HEK293 (cell line): ENCODE measurements at regions not wholly inside any gene's neighbourhood (a gene's known extent, or its start where the extent isn't known, plus 50 kb on each side); places are given as distances from the start of the nearest gene placed in this dataset.

Experiments used
- MEIS1 ChIP-seq: sonication (generic); formaldehyde crosslinking; IDR thresholded peaks from 2 replicates; pipeline ENCODE4 v1.8.1; 2022; ENCODE audit warnings: missing genetic modification reagents, mild to moderate bottlenecking, borderline replicate concordance
- MYNN ChIP-seq: fragments of 450-650 bp; formaldehyde crosslinking; IDR thresholded peaks from 2 replicates; pipeline ENCODE4 v1.5.1; 2016; ENCODE audit warnings: missing biosample characterization, missing genetic modification characterization, borderline replicate concordance
- PBX3 ChIP-seq: sonication (generic); formaldehyde crosslinking; IDR thresholded peaks from 2 replicates; pipeline ENCODE4 v1.8.1; 2022; ENCODE audit warnings: mild to moderate bottlenecking, moderate library complexity, missing genetic modification reagents
- ZBTB48 ChIP-seq: fragments of 450-650 bp; formaldehyde crosslinking; IDR thresholded peaks from 2 replicates; pipeline ENCODE4 v1.5.1; 2016; ENCODE audit warnings: missing biosample characterization, missing genetic modification characterization
- ZBTB8A ChIP-seq: fragments of 450-650 bp; formaldehyde crosslinking; IDR thresholded peaks from 2 replicates; pipeline ENCODE4 v1.5.1; 2016; ENCODE audit warnings: missing biosample characterization, missing genetic modification characterization
- ZNF221 ChIP-seq: fragments of 450-650 bp; formaldehyde crosslinking; IDR thresholded peaks from 2 replicates; pipeline ENCODE4 v1.5.1; 2017; ENCODE audit warnings: missing biosample characterization, missing genetic modification characterization, borderline replicate concordance
- ZNF513 ChIP-seq: fragments of 450-650 bp; IDR thresholded peaks from 2 replicates; pipeline ENCODE4 v1.5.1; 2018; ENCODE audit warnings: missing biosample characterization, missing genetic modification characterization
- TF ChIP-seq, protein P1 (sequence below): fragments of 450-650 bp; formaldehyde crosslinking; IDR thresholded peaks from 2 replicates; pipeline ENCODE4 v1.5.1; 2016; ENCODE audit warnings: missing biosample characterization, missing genetic modification characterization
- TF ChIP-seq, protein P2 (sequence below): fragments of 450-650 bp; formaldehyde crosslinking; IDR thresholded peaks from 2 replicates; pipeline ENCODE4 v1.5.1; 2016; ENCODE audit warnings: missing biosample characterization, missing genetic modification characterization
- TF ChIP-seq, protein P3 (sequence below): IDR thresholded peaks from 2 replicates; pipeline ENCODE4 v1.6.1; 2011; ENCODE audit warnings: mild to moderate bottlenecking, low read depth, low read length, borderline replicate concordance

DNA sequence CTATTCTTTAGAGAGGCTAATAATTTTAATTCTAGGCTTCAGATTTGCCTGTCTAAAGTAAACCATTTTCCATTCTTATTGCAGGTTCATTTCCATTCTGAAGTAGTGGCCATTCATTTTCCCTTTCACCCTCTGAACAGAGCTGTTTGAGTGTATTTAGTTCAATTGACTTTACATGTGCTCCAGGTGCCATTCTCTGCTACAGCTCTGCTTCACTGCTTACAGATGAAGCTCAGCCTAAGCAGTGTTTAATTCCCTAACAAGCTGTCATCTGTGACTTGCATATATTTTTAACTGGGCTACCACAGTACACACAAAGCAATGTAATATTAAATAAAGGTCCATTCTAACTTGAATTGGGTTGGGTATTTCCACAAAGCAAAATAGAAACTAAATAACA lies 1031.6 kb downstream of the KCNT2 start:
- no peak for TF ChIP-seq ZBTB8A (tag by site-specific recombination)
- TF ChIP-seq, protein P1, sequence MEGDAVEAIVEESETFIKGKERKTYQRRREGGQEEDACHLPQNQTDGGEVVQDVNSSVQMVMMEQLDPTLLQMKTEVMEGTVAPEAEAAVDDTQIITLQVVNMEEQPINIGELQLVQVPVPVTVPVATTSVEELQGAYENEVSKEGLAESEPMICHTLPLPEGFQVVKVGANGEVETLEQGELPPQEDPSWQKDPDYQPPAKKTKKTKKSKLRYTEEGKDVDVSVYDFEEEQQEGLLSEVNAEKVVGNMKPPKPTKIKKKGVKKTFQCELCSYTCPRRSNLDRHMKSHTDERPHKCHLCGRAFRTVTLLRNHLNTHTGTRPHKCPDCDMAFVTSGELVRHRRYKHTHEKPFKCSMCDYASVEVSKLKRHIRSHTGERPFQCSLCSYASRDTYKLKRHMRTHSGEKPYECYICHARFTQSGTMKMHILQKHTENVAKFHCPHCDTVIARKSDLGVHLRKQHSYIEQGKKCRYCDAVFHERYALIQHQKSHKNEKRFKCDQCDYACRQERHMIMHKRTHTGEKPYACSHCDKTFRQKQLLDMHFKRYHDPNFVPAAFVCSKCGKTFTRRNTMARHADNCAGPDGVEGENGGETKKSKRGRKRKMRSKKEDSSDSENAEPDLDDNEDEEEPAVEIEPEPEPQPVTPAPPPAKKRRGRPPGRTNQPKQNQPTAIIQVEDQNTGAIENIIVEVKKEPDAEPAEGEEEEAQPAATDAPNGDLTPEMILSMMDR (tag by site-specific recombination), result no peak
- TF ChIP-seq, protein P2, sequence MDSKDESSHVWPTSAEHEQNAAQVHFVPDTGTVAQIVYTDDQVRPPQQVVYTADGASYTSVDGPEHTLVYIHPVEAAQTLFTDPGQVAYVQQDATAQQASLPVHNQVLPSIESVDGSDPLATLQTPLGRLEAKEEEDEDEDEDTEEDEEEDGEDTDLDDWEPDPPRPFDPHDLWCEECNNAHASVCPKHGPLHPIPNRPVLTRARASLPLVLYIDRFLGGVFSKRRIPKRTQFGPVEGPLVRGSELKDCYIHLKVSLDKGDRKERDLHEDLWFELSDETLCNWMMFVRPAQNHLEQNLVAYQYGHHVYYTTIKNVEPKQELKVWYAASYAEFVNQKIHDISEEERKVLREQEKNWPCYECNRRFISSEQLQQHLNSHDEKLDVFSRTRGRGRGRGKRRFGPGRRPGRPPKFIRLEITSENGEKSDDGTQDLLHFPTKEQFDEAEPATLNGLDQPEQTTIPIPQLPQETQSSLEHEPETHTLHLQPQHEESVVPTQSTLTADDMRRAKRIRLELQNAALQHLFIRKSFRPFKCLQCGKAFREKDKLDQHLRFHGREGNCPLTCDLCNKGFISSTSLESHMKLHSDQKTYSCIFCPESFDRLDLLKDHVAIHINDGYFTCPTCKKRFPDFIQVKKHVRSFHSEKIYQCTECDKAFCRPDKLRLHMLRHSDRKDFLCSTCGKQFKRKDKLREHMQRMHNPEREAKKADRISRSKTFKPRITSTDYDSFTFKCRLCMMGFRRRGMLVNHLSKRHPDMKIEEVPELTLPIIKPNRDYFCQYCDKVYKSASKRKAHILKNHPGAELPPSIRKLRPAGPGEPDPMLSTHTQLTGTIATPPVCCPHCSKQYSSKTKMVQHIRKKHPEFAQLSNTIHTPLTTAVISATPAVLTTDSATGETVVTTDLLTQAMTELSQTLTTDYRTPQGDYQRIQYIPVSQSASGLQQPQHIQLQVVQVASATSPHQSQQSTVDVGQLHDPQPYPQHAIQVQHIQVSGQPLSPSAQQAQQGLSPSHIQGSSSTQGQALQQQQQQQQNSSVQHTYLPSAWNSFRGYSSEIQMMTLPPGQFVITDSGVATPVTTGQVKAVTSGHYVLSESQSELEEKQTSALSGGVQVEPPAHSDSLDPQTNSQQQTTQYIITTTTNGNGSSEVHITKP (tag by site-specific recombination), result no peak
- TF ChIP-seq MYNN, result no peak
- TF ChIP-seq MEIS1 (CRISPR knock-in tag), result no peak
- TF ChIP-seq ZNF513, result no peak
- no peak for TF ChIP-seq ZBTB48
- TF ChIP-seq, protein P3, sequence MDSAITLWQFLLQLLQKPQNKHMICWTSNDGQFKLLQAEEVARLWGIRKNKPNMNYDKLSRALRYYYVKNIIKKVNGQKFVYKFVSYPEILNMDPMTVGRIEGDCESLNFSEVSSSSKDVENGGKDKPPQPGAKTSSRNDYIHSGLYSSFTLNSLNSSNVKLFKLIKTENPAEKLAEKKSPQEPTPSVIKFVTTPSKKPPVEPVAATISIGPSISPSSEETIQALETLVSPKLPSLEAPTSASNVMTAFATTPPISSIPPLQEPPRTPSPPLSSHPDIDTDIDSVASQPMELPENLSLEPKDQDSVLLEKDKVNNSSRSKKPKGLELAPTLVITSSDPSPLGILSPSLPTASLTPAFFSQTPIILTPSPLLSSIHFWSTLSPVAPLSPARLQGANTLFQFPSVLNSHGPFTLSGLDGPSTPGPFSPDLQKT, result no peak
- TF ChIP-seq ZNF221, result no peak
- no peak for TF ChIP-seq PBX3
